OCI-LY1 (cell line): ENCODE measurements at regions not wholly inside any gene's neighbourhood (a gene's known extent, or its start where the extent isn't known, plus 50 kb on each side); places are given as distances from the start of the nearest gene placed in this dataset.

Experiments used
- CTCF ChIP-seq: fragments of 200-600 bp; sonication (generic), shearing (Covaris generic); IDR thresholded peaks from 2 replicates; pipeline ENCODE4 v1.5.1; 2017; ENCODE audit warnings: mild to moderate bottlenecking, antibody characterized with exemption, low read length, moderate library complexity, mixed read lengths
- EZH2 ChIP-seq: fragments of 200-600 bp; sonication (generic), shearing (Covaris generic); IDR thresholded peaks from 2 replicates; pipeline ENCODE4 v1.8.0; 2017; ENCODE audit warnings: borderline replicate concordance, mixed run types, mild to moderate bottlenecking, antibody characterized with exemption, low read length, moderate library complexity, mixed read lengths

DNA sequence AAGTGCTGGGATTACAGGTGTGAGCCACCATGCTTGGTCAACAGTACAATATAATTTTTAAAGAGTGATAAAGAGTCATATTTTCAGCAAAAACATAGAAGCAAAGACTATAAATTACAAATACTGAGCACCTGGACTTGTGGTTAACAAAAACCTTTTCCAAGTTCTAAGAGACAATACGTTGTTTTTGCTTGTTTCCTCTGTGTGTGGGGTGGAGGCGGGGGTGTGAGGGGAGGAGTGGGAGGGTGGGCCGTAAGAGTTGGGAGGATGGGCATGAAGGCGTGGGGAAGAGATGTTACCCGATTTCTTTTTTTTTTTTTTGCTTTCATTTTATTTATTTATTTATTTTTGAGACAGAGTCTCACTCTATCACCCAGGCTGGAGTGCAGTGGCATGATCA, 78.0 kb upstream of the WIPF1 start:
- TF ChIP-seq CTCF (no peak), EZH2 (no peak)
